Fibroblast of skin of back (primary cell): ENCODE measurements at regions not wholly inside any gene's neighbourhood (a gene's known extent, or its start where the extent isn't known, plus 50 kb on each side); places are given as distances from the start of the nearest gene placed in this dataset.
"Not testable (repeated sequence)": the region's sequence is repeated elsewhere in the genome, so short reads cannot be mapped to it uniquely, and the experiment has no call there.

ENCODE experiments used
- DNase-seq: peaks from one replicate; pipeline ENCODE4 v3.0.0-alpha.2; 2013

DNA sequence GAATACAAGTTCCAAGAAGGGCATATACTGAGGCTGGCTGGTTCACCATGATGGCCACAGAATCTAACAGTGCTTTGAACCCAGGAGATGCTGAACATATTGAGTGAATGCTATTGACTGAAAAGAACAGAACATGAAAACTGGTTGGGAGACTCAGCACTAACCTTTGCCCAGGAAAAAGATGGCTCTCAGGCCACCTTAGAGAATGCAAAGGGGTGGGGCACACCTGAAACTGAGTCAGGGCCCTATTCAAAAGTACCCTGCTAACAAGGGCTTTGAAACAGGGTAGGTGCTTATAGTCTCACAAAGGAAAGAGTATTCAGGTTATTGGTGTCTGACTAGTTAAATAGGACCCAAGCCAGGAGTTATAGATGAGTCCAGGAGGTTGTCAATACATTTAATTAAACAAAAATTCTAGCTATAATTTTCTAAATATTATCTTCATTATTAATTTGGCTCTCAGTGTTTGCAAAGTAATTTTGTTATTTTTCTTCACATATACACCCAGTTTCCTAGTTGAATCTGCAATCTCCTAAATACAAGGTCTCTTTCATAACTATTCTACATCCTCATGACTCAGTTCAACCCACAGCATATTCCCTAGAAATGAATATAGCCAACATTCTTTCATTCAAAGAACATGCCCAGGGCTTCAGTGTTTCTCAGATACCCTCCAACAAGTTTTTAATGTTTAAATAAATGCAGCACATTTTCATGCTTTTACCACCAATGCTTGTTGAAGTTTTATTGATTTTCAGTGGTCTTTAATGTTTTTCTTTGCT is 144.2 kb upstream of the RAPGEF2 start:
- no peak for DNase-seq

DNA sequence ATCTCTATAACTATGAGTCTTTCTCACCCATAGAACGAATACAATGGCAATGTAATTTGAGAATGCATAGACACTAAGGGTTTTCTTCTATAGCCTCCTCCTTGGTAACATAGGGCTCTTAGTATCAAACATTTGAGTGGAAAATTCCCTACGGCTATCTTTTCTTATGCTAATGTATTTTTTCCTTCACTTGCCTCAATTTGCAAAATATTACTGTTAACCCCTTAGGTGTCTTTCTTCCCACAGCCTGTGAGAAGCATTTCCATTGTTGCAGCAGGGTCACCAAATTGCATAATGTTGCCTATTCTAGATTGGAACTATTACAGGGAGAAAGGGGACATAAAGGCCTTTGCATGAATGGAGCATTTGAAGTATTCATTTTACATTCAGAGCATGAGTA is 140.5 kb upstream of the RAPGEF2 start:
- DNase-seq: no peak

DNA sequence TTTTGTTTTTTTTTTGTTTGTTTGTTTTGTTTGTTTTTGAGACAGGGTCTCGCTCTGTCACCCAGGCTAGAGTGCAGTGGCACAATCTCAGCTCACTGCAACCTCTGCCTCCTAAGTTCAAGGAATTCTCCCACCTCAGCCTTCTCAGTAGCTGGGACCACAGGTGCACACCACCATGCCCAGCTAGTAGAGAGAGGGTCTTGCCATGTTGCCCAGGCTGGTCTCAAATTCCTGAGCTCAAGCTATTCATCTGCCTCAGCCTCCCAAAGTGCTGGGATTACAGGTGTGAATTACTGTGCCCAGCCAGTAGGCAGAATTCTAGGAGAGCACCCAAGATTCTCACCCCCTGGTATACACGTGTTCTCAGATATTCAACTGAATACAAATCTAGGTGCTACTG is 139.6 kb upstream of the RAPGEF2 start:
- not testable (repeated sequence) for DNase-seq

DNA sequence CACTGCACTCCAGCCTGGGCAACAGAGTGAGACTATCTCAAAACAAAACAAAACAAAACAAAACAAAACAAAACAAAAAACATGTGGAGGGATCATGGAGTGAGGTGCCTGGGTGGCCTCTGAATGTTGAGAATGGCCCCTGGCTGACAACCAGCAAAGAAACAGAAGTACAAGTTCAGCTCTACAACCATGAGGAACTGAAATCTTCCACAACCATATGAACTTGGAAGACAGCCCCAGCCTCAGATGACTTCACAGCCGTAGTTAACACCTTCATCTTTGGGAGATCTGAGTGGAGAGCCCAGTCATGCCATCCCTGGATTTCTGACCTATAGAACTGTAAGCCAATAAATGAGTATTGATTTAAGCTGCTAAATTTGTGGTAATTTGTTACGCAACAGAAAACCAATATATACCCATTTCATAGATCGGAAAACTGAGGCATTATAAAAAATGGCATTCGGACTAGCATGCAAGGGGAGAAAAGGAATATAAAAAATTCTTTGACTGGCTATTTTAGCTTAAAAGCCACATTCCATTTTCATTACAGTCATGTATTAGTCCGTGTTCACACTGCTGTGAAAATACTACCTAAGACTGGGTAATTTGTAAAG is 138.7 kb upstream of the RAPGEF2 start:
- no peak for DNase-seq

DNA sequence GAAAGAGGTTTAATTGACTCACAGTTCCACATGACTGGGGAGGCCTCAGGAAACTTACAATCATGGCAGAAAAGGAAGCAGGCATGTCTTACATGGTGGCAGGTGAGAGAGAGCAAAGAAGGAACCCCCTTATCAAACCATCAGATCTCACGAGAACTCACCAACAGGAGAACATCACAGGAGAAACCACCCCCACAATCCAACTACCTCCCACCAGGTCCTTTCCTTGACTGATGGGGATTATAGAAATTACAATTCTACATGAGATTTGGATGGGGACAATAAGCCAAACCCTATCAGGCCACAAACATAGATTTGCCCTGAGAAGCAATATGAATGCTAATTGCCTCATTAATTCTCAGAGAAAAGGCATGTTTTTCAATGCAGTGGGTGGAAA is 138.2 kb upstream of the RAPGEF2 start:
- no peak for DNase-seq

DNA sequence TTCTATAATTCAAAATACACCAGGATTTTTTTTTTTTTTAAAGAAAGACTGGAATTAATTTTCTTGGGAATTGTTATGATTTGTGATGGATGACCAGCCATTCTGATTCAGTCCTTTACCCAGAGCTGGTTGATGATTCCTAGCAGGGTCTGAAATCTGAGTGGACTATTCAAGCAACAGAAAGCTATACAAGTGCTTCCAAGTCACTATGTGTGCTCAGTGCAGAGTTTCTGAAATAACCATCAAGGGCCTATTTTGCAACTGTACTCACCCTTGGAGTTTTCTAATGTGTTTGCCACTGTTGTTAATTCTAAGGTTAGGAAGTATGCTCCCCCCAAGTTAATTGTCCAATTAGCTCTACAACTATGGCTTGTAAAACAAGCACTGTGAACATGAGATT is 137.7 kb upstream of the RAPGEF2 start:
- DNase-seq: no peak

DNA sequence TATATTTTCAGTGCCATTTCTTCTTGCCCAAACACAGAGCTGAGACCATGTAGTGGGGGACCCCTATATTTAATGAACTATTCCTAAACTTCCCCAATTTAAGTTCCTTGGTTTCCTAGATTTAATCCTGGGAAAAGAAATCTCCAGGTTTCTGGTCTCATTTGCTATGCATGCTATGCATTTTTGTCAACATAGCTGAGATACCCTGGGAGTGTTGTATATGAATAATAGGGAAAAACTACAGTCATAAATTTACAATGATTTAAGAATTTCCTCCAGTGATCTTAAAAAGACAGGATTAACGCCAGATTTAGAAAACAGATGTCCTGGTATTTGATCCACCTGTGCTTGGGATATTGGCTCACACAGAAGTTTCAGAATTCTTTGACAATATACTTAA is 136.8 kb upstream of the RAPGEF2 start:
- peak; percentile 48 for DNase-seq

DNA sequence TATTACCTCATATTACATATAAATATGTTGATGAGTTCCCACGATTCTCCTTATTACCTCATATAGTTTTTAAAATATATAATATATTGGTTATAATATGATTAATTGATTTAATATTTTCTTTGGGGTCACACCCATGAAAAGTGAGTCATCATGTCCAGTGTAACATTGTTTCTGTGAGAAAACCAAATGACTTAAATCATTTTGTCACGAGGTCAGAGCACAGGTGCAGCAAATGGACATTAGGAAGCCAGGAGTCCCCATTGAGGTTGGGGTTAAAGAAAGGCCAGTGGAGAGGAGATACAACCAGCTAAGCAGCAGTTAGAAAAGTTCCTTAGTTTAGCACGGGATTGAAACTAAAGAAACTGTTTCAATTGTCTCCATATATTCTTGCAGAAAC is 133.9 kb upstream of the RAPGEF2 start:
- no peak for DNase-seq

DNA sequence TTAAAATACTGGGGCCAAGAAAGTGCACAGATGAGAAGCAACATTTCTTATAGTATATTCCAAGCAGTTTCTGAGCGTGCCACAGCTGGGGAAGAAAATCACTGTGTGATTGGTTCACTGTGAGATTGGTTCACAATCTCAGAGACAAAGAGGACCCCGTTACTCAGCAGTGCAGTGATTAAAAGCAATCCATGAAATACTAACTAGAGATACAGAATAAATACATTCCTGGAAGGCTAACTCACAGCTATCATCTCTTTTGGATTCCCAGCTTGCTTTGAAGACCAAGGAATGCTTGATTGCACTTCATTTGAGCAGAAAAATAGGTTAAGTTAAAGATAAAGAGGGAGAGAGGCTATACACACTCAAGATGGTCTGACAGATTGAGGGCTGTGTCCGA is 132.1 kb upstream of the RAPGEF2 start:
- no peak for DNase-seq

DNA sequence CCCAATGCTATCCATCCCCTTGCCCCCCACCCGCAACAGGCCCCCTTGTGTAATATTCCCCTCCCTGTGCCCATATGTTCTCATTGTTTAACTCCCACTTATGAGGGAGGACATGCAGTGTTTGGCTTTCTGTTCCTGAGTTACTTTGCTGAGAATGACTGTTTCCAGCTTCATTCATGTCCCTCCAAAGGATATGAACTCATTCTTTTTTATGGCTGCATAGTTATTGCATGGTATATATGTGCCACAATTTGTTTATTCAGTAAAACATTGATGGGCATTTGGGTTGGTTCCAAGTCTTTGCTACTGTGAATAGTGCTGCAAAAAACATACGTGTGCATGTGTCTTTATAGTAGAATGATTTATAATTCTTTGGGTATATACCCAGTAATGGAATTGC is 128.4 kb upstream of the RAPGEF2 start:
- not testable (repeated sequence) for DNase-seq

DNA sequence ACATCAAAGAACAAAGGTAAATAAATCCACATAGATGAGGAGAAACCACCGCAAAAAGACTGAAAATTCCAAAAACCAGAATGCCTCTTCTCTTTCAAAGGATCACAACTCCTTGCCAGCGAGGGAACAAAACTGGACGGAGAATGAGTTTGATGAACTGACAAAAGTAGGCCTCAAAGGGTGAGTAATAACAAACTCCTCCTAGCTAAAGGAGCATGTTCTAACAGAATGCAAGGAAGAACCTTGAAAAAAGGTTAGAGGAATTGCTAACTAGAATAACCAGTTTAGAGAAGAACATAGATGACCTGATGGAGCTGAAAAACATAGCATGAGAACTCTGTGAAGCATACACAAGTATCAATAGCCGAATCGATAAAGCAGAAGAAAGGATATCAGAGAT is 122.2 kb upstream of the RAPGEF2 start:
- not testable (repeated sequence) for DNase-seq

DNA sequence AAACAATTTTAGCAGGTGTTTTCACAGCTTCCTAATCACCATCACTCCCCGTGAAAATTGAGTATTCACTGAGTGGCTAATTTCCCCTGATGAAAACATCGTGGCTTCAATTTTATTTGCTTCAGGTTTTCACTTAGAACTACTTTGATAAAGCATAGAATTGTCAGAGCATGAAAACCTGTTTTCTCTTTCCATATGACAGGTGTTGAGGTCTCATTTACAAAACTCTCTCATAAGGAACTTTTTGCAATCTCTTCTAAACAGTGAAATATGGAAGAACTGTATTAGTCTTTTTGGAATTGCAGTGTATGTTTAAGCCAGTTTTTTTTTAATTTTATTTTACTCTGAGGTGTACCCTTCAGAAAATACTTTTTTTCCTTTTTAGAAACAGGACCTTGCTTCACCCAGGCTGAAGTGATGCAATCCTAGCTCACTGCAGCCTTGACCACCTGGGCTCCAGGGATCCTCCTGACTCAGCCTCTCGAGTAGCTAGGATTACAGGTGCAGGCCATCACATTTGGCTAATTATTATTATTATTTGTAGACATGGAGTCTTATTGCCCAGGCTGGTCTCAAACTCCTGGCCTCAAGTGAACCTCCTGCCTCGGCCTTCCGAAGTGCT is 111.2 kb upstream of the RAPGEF2 start:
- DNase-seq: no peak

DNA sequence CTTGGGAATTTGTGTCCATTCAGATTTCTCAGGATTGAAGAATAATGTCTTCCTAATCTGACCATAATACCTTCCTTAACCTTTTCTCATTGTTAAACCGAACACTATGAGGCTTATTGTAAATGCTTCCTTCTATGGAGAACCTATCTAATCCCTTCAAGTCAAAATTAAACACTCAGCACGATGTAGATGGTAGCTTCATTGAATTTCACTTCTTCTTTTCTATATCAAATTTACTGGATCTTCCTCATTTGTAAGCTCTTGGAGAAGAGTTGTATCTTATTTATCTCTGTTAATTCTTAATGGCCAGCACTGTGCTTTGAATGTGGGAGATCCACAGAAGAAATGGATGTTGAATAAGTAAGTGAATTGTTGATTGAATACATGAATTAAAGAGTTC is 109.0 kb upstream of the RAPGEF2 start:
- no peak for DNase-seq

DNA sequence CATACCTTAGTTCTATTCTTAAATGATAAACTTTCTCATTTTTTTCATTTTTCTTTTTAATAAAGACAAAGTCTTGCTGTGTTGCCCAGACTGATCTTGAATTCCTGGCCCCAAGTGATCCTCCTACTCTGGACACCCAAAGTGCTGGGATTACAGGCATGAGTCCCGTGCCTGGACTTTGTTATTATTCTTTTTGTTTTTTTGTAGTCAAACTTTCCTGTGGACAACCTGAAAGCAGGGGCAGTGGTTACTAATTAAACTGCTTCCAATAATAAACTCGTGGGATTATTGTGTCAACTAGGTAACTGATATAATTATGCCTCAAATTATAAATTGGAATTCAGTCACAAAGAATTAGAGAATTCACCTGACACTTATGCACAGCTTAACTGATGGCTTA is 107.8 kb upstream of the RAPGEF2 start:
- no peak for DNase-seq

DNA sequence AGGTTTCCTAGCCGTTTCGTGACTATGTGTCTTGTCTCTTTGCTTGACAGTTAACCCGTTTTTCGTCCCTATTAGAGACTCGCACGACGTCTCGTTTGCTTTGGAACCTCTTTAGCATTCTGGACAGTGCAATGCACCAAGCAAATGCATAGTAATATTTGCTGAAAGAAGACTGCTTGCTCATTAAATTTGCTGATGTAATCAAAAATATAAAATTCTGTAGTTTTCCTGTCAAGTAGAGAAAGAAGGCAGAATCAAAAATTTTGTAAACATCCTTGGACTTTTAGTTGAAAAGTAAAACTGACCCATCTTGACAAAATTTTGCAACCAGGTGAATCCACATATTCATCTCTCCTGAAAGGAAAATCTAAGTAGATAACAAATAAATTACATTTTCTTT is 106.9 kb upstream of the RAPGEF2 start:
- DNase-seq: no peak

DNA sequence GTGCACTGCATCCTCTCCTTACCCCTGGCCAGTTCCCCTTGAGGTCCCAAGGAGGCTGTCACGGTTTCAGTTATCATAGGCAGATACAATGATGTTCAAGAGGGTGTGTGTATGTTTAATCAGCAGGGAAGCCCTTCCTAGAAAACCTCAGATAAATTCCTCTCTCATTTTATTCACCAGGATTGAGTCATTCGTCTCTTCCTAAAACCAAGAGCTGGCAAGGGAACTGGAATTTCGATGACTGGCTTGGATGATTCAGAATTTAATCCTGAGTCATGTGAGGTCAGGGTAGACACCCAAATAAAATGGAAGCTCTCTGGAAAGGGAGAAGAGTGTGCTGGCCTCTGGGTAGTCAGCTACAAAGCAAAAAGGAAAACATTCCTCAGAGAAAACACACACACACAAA is 106.2 kb upstream of the RAPGEF2 start:
- DNase-seq: peak; percentile 99

DNA sequence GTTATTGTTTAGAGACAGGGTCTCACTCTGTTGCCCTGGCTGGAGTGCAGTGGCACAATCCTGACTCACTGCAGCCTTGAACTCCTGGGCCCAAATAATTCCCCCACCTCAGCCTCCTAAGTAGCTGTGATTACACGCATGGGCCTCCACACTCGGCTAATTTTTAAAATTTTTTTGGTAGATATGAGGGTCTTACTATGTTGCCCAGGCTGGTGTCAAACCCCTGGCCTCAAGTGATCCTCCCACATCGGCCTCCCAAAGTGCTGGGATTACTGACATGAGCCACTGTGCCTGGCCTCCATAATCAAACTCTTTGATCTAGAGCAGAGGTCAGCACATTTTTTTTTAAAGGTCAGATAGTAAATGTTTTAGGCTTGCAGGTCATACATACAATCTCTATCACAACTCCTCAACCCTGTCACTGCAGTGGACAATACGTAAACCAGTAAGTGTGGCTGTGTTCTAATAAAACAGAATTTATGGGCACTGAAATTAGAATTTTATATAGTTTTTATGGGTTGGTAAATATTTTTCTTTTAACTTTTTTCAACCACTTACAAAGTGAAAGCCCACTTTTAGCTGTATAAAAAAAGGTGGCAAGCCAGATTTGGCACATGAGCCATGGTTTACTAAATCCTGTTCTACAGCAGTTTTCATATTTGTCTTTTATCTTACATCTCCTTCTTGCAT is 105.1 kb upstream of the RAPGEF2 start:
- DNase-seq: no peak

DNA sequence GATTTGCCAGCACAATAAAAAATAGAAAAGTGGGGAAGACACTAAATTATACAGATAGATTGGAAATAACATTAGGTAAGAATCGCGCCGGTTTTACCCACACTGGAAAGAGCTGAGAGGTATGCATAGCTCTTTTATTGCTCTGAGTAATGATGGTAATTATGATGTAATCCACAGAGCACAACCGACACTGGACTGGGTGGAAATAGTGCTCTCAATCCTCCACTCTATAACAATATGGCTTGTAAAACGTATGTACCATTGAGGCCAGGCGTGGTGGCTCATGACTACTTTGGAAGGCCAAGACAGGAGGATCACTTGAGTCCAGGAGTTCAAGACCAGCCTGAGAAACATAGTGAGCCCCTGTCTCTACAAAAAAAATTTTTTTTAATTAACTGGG is 104.3 kb upstream of the RAPGEF2 start:
- no peak for DNase-seq

DNA sequence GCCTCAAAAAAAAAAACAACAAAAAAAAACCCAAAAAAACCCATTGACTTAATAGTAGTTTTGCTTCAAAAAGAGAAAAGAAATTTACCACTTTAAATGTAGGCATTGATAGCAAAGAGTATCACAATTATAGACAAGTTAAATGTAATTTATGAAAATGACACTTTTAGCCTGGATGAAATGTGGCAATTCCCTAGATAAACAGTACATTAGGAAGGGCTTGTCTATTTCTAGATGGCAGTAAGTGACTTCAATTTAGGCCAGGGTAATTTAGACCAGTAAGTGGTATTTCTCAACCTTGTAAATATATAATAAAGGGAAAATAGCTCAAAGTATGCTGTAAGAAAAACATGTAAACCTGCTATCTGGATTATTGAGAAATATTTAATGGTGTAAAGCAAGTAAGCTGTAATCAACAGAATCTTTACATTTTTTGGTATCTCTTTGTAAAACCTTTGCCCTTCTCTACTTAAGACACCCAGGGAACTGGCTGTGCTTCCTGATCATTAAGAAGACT is 103.7 kb upstream of the RAPGEF2 start:
- no peak for DNase-seq

DNA sequence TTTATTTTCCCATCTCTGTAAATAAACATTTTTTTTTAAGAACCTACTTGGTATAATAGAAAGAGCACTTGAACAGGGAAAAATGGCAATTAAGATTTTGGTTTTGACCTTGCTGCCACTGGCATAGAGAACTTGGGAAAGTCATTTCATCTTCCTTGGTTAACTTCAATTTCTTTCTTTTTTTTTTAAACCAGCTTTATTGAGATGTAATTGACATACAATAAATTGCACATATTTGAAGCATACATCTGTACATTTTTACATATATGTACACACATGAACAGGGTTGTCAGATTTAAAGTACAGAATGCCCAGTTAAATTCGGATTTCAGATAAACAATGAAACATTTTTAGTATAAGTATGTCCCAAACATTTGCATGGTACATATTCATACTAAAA is 103.0 kb upstream of the RAPGEF2 start:
- no peak for DNase-seq

DNA sequence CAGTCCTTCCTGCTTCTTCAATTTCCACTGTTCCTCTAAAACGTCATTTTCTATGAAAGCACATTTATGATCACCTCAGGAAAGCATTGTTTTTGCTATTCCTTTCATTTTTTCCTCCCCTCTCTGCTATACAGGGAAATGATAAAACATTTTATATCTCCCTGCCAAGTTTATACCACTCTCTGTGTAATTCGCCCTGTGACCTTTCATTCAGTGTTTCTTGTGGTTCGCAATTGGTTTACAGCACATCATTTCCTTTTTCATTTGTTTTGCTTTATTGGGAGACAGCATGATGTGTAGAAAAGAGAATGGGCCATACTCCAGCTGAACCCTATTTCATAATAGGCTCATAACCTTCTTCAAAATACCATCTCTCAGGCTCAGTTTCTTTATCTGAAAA is 99.9 kb upstream of the RAPGEF2 start:
- no peak for DNase-seq

DNA sequence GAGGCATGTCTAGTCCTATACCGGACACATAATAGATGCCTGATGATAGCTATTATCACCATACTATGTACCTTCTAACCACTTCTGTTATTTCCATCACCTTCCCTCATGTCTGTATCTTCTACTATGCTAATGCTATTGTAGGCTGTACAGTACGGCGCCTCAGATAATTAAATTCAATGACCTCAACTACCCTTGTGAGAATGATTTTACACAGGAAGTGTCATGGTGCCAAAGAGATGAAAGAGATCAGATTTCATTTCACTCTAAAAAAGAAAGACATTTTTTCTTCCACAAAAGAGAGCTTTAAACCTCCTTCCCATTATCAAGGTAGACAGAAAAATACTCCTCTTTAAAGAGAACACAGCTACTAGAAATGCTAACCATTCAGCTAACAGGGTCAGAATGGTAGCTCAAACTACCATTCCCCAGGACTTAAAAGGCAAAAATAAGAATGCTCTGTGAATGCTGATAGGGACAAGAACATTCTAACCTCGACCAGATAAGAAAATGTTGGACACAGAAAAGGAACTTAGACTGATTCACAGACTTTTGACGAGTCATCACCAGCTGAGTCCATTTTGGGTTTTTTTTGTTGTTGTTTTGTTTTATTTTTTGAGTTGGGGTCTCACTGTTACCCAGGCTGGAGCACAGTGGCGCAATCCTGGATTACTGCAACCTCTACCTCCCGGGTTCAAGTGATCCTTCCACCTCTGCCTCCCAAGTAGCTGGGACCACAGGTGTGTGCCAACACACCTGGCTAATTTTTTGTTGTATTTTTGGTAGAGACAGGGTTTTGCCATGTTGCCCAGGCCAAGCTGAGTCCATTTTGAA is 99.2 kb upstream of the RAPGEF2 start:
- DNase-seq: no peak
